H9 (cell line): ENCODE measurements at regions not wholly inside any gene's neighbourhood (a gene's known extent, or its start where the extent isn't known, plus 50 kb on each side); places are given as distances from the start of the nearest gene placed in this dataset.

Experiments
- DNase-seq: peaks from one replicate; pipeline ENCODE4 v3.0.0-alpha.2; 2017
- H2AFZ ChIP-seq: one replicate; pipeline ENCODE4 v1.6.1; 2013; ENCODE audit warnings: mild to moderate bottlenecking, low read length, control low read depth, moderate library complexity
- H2AK5ac ChIP-seq: 2 replicates; pipeline ENCODE4 v1.6.1; 2013; ENCODE audit warnings: low read length, control low read depth, mixed read lengths; ENCODE audit not compliant: insufficient read length
- H2BK120ac ChIP-seq: one replicate; pipeline ENCODE4 v1.6.1; 2013; ENCODE audit warnings: low read depth, mild to moderate bottlenecking, low read length, control low read depth, inconsistent platforms; ENCODE audit not compliant: poor library complexity, severe bottlenecking
- H2BK12ac ChIP-seq: 2 replicates; pipeline ENCODE4 v1.6.1; 2013; ENCODE audit warnings: low read length, control low read depth, mixed read lengths, low read depth; ENCODE audit not compliant: insufficient read length
- H2BK15ac ChIP-seq: 2 replicates; pipeline ENCODE4 v1.6.1; 2013; ENCODE audit warnings: low read depth, low read length, control low read depth
- H2BK20ac ChIP-seq: one replicate; pipeline ENCODE4 v1.6.1; 2013; ENCODE audit warnings: low read depth, mild to moderate bottlenecking, low read length, control low read depth, inconsistent platforms; ENCODE audit not compliant: poor library complexity, severe bottlenecking
- H2BK5ac ChIP-seq: 2 replicates; pipeline ENCODE4 v1.6.1; 2013; ENCODE audit warnings: low read length, control low read depth, mixed read lengths; ENCODE audit not compliant: insufficient read length
- H3K14ac ChIP-seq: 2 replicates; pipeline ENCODE4 v1.6.1; 2013; ENCODE audit warnings: low read length, control low read depth; ENCODE audit not compliant: insufficient read depth
- H3K18ac ChIP-seq: 2 replicates; pipeline ENCODE4 v1.6.1; 2013; ENCODE audit warnings: low read depth, mild to moderate bottlenecking, mixed read lengths, low read length, control low read depth; ENCODE audit not compliant: insufficient read length
- H3K23ac ChIP-seq: 2 replicates; pipeline ENCODE4 v1.6.1; 2013; ENCODE audit warnings: low read length, control low read depth, mixed read lengths, low read depth; ENCODE audit not compliant: insufficient read length
- H3K23me2 ChIP-seq: 2 replicates; pipeline ENCODE4 v1.6.1; 2013; ENCODE audit warnings: low read depth, mild to moderate bottlenecking, mixed read lengths, low read length, control low read depth; ENCODE audit not compliant: insufficient read length, poor library complexity, severe bottlenecking
- H3K27ac ChIP-seq: 2 replicates; pipeline ENCODE4 v1.5.1; 2013; ENCODE audit warnings: low read length, control low read depth, mixed read lengths, low read depth; ENCODE audit not compliant: insufficient read length
- H3K27me3 ChIP-seq: 2 replicates; pipeline ENCODE4 v1.6.1; 2013; ENCODE audit warnings: low read length, control low read depth, inconsistent platforms; ENCODE audit not compliant: insufficient read depth
- H3K4ac ChIP-seq: 2 replicates; pipeline ENCODE4 v1.6.1; 2013; ENCODE audit warnings: low read depth, mild to moderate bottlenecking, control low read depth, inconsistent platforms, low read length, moderate library complexity
- H3K4me1 ChIP-seq: 2 replicates; pipeline ENCODE4 v1.6.1; 2013; ENCODE audit warnings: low read length, control low read depth, inconsistent platforms; ENCODE audit not compliant: insufficient read depth
- H3K4me2 ChIP-seq: 2 replicates; pipeline ENCODE4 v1.6.1; 2013; ENCODE audit warnings: low read length, control low read depth, mixed read lengths; ENCODE audit not compliant: insufficient read length, insufficient read depth
- H3K56ac ChIP-seq: 2 replicates; pipeline ENCODE4 v1.6.1; 2013; ENCODE audit warnings: low read depth, mild to moderate bottlenecking, mixed read lengths, low read length, control low read depth; ENCODE audit not compliant: insufficient read length
- H3K79me1 ChIP-seq: 2 replicates; pipeline ENCODE4 v1.6.1; 2013; ENCODE audit warnings: low read depth, mild to moderate bottlenecking, moderate library complexity, low read length, control low read depth, inconsistent platforms; ENCODE audit not compliant: insufficient read depth, poor library complexity, severe bottlenecking
- H3K79me2 ChIP-seq: 2 replicates; pipeline ENCODE4 v1.6.1; 2013; ENCODE audit warnings: low read length, control low read depth, inconsistent platforms; ENCODE audit not compliant: insufficient read depth
- H3K9ac ChIP-seq: 2 replicates; pipeline ENCODE4 v1.6.1; 2013; ENCODE audit warnings: low read length, control low read depth, mixed read lengths; ENCODE audit not compliant: insufficient read length; ENCODE audit errors: extremely low read depth
- H3K9me3 ChIP-seq: one replicate; pipeline ENCODE4 v1.6.1; 2013; ENCODE audit warnings: low read depth, low read length, inconsistent platforms; ENCODE audit not compliant: control insufficient read depth
- H3T11ph ChIP-seq: one replicate; pipeline ENCODE4 v1.6.1; 2013; ENCODE audit warnings: mild to moderate bottlenecking, low read length, control low read depth, inconsistent platforms
- H4K20me1 ChIP-seq: one replicate; pipeline ENCODE4 v1.6.1; 2013; ENCODE audit not compliant: control insufficient read depth, insufficient read length, insufficient read depth
- H4K5ac ChIP-seq: 2 replicates; pipeline ENCODE4 v1.6.1; 2013; ENCODE audit warnings: low read depth, mild to moderate bottlenecking, mixed read lengths, low read length, control low read depth; ENCODE audit not compliant: insufficient read length
- H4K8ac ChIP-seq: replicated peaks from 2 replicates; pipeline ENCODE4 v1.6.1; 2013; ENCODE audit warnings: low read length, control low read depth, mixed read lengths, low read depth; ENCODE audit not compliant: insufficient read length
- H4K91ac ChIP-seq: 2 replicates; pipeline ENCODE4 v1.6.1; 2013; ENCODE audit warnings: low read depth, mild to moderate bottlenecking, moderate library complexity, mixed read lengths, low read length, control low read depth; ENCODE audit not compliant: insufficient read length
- H3K27ac Mint-ChIP-seq, 3 experiments: 2 replicates in 2 of 3; 3 replicates in 1 of 3; pipeline ENCODE4 v1.8.0; 2020 to 2021; ENCODE audit warnings: mixed read lengths in 3 of 3, mild to moderate bottlenecking in 1 of 3, moderate library complexity in 1 of 3
- H3K27me3 Mint-ChIP-seq: 2 replicates; pipeline ENCODE4 v1.8.0; 2021; ENCODE audit warnings: low read depth, mild to moderate bottlenecking, moderate library complexity, mixed read lengths
- H3K36me3 Mint-ChIP-seq, 3 experiments: 2 replicates in 2 of 3; 3 replicates in 1 of 3; pipeline ENCODE4 v1.8.0; 2020 to 2021; ENCODE audit warnings: low read depth in 3 of 3, mixed read lengths in 3 of 3; ENCODE audit not compliant: insufficient read depth in 1 of 3
- H3K4me1 Mint-ChIP-seq, 2 experiments: 2 replicates each; pipeline ENCODE4 v1.8.0; 2020; ENCODE audit warnings: mixed read lengths in 2 of 2
- H3K4me3 Mint-ChIP-seq, 2 experiments: 2 replicates in 1 of 2; 3 replicates in 1 of 2; pipeline ENCODE4 v1.8.0; 2020 to 2021; ENCODE audit warnings: mild to moderate bottlenecking in 2 of 2, mixed read lengths in 2 of 2, moderate library complexity in 1 of 2
- H3K9me3 Mint-ChIP-seq, 2 experiments: 2 replicates in 1 of 2; 3 replicates in 1 of 2; pipeline ENCODE4 v1.8.0; 2020; ENCODE audit warnings: mild to moderate bottlenecking in 2 of 2, mixed read lengths in 2 of 2, moderate library complexity in 1 of 2
- WGBS: extraction: QIAGEN DNeasy Blood & Tissue Kit; methylation state at CpG from one replicate; pipeline ENCODE4 v1.1.7; 2013; ENCODE audit warnings: missing lambda C conversion rate, low lambda C conversion rate, mixed read lengths; ENCODE audit not compliant: insufficient read length; ENCODE audit errors: extremely low coverage; 5-methylcytosine and 5-hydroxymethylcytosine counted together
- TF ChIP-seq, protein P1 (sequence below): fragments of 200-600 bp; sonication (generic); conservative IDR thresholded peaks from 3 replicates; pipeline ENCODE4 v1.8.0; 2021; ENCODE audit warnings: antibody characterized with exemption, mild to moderate bottlenecking

DNA sequence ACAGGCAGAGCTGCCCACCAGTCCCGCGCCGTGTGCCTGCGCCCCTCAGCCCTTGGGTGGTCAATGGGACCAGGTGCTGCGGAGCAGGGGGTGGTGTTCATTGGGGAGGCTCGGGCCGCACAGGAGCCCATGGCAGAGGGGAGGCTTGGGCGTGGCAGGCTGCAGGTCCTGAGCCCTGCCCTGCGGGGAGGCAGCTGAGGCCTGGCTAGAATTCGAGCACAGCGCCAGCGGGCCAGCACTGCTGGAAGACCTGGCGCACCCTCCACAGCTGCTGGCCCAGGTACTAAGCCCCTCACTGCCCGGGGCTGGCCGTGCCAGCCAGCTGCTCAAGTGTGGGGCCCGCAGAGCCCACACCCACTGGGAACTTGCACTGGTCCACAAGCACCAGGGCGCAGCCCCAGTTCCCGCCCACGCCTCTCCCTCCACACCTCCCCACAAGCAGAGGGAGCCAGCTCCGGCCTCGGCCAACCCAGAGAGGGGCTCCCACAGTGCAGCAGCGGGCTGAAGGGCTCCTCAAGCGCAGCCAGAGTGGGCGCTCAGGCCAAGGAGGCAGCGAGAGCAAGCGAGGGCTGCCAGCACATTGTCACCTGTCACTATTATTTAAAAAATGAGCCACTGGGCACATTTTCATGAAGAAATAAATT, 645.8 kb downstream of the CENPC start:
- Histone ChIP-seq H4K8ac (no peak overlapping the region), H4K91ac (no peak overlapping the region), H3K23me2 (no peaks in the 10 kb centered on the region), H2BK12ac (no peak overlapping the region), H2BK120ac (no peak overlapping the region), H3K56ac (no peak overlapping the region), H2BK20ac (no peak overlapping the region), H2BK5ac (no peak overlapping the region), H2AK5ac (no peak overlapping the region), H4K5ac (no peak overlapping the region), H3K18ac (no peak overlapping the region), H3K27me3 (no peaks in the 10 kb centered on the region), H3K9ac (no peak overlapping the region), H3K4me2 (no peak overlapping the region), H2BK15ac (no peak overlapping the region), H3K27ac (no peak overlapping the region), H3K23ac (no peak overlapping the region), H2AFZ (no peak overlapping the region), H3K4ac (no peak overlapping the region), H3T11ph (no peak overlapping the region), H3K14ac (no peak overlapping the region), H3K9me3 (peaks cover 10% of the 10 kb centered on the region), H4K20me1 (no peaks in the 10 kb centered on the region), H3K79me1 (no peaks in the 10 kb centered on the region), H3K4me1 (no peaks in the 10 kb centered on the region), H3K79me2 (no peaks in the 10 kb centered on the region)
- no peaks in the 10 kb centered on the region for H3K4me1 Mint-ChIP-seq
- no peak overlapping the region for H3K4me3 Mint-ChIP-seq
- H3K27me3 Mint-ChIP-seq: no peaks in the 10 kb centered on the region
- H3K9me3 Mint-ChIP-seq: peaks cover 16 to 17% of the 10 kb centered on the region in 2 experiments; a peak in 4 of 5 replicates
- DNase-seq: no peak
- no peak overlapping the region for H3K27ac Mint-ChIP-seq
- no CpG with 5 or more reads among the region's 26 CpGs for WGBS
- peaks cover 0 to 11% (median 2%) of the 10 kb centered on the region in 3 experiments; a peak in 5 of 7 replicates for H3K36me3 Mint-ChIP-seq
- TF ChIP-seq, protein P1, sequence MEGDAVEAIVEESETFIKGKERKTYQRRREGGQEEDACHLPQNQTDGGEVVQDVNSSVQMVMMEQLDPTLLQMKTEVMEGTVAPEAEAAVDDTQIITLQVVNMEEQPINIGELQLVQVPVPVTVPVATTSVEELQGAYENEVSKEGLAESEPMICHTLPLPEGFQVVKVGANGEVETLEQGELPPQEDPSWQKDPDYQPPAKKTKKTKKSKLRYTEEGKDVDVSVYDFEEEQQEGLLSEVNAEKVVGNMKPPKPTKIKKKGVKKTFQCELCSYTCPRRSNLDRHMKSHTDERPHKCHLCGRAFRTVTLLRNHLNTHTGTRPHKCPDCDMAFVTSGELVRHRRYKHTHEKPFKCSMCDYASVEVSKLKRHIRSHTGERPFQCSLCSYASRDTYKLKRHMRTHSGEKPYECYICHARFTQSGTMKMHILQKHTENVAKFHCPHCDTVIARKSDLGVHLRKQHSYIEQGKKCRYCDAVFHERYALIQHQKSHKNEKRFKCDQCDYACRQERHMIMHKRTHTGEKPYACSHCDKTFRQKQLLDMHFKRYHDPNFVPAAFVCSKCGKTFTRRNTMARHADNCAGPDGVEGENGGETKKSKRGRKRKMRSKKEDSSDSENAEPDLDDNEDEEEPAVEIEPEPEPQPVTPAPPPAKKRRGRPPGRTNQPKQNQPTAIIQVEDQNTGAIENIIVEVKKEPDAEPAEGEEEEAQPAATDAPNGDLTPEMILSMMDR: no peak
